SU-DHL-6 (cell line): ENCODE measurements at regions not wholly inside any gene's neighbourhood (a gene's known extent, or its start where the extent isn't known, plus 50 kb on each side); places are given as distances from the start of the nearest gene placed in this dataset.

Experiments
- EZH2phosphoT487 ChIP-seq: fragments of 200-600 bp; sonication (generic), shearing (Covaris generic); conservative IDR thresholded peaks from 2 replicates; pipeline ENCODE4 v1.6.1; 2018; ENCODE audit warnings: mild to moderate bottlenecking, antibody characterized with exemption, low read length, moderate library complexity, mixed read lengths
- TF ChIP-seq, protein P1 (sequence below): fragments of 200-600 bp; sonication (generic); IDR thresholded peaks from one replicate; pipeline ENCODE4 v1.5.1; 2017; ENCODE audit warnings: antibody characterized with exemption, mild to moderate bottlenecking, low read length, moderate library complexity; ENCODE audit not compliant: insufficient read depth, poor library complexity, severe bottlenecking

DNA sequence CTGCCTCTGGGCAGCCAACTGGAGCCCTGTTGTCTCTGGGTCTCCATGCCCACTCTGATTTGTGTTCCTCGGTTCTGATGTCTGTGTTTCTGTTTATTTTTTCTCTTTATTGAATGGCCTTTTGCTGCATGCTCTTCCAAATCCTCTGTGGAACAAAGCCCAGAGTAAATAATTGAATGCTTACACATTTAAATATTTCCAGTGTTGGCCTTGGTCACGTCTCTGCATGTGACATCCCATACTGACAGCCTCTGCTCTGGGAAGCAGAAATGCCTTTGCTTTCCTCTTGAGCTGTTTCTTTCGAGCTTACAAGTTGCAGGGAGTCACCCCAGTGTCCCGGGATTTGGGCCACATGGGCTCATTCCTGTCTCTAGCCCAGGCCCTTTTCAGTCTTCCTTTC is 267.9 kb downstream of the PTPRU start:
- TF ChIP-seq, protein P1, sequence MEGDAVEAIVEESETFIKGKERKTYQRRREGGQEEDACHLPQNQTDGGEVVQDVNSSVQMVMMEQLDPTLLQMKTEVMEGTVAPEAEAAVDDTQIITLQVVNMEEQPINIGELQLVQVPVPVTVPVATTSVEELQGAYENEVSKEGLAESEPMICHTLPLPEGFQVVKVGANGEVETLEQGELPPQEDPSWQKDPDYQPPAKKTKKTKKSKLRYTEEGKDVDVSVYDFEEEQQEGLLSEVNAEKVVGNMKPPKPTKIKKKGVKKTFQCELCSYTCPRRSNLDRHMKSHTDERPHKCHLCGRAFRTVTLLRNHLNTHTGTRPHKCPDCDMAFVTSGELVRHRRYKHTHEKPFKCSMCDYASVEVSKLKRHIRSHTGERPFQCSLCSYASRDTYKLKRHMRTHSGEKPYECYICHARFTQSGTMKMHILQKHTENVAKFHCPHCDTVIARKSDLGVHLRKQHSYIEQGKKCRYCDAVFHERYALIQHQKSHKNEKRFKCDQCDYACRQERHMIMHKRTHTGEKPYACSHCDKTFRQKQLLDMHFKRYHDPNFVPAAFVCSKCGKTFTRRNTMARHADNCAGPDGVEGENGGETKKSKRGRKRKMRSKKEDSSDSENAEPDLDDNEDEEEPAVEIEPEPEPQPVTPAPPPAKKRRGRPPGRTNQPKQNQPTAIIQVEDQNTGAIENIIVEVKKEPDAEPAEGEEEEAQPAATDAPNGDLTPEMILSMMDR: no peak
- no peak for TF ChIP-seq EZH2phosphoT487
